ENCODE measurements at regions not wholly inside any gene's neighbourhood (a gene's known extent, or its start where the extent isn't known, plus 50 kb on each side); places are given as distances from the start of the nearest gene placed in this dataset.

- Histone ChIP-seq H3K4me1 (ENCODE audit: control insufficient read depth, insufficient read depth, low read length) (no peaks in the 10 kb centered on the region), H3K4me3 (ENCODE audit: low read depth, low read length) (no peak overlapping the region), H3K36me3 (ENCODE audit: control insufficient read depth in 2 of 2, insufficient read depth in 1 of 2, low read length in 2 of 2) (no peaks in the 10 kb centered on the region), H3K9me3 (ENCODE audit: control insufficient read depth, insufficient read depth, low read depth, low read length) (no peaks in the 10 kb centered on the region), H3K27ac (ENCODE audit: extremely low read depth, low read depth, low read length) (no peak overlapping the region)
- TF ChIP-seq PRDM2 (tag by site-specific recombination; IDR thresholded peaks at IDR 0.05; ENCODE audit: borderline replicate concordance) (no peak), REPIN1 (tag by site-specific recombination; IDR thresholded peaks at IDR 0.05; ENCODE audit: low read depth) (no peak), PRDM1 (tag by site-specific recombination; IDR thresholded peaks at IDR 0.05) (no peak), MZF1 (tag by site-specific recombination; IDR thresholded peaks at IDR 0.05; ENCODE audit: borderline replicate concordance) (no peak), ZFP69B (tag by site-specific recombination; IDR thresholded peaks at IDR 0.05) (no peak), ZNF513 (tag by site-specific recombination; IDR thresholded peaks at IDR 0.05) (no peak), GLI4 (tag by site-specific recombination; IDR thresholded peaks at IDR 0.05) (no peak), ZNF510 (tag by site-specific recombination; IDR thresholded peaks at IDR 0.05; ENCODE audit: insufficient replicate concordance) (no peak), ZNF114 (tag by site-specific recombination; IDR thresholded peaks at IDR 0.05) (no peak), ZNF223 (tag by site-specific recombination; IDR thresholded peaks at IDR 0.05) (no peak), GFI1B (tag by site-specific recombination; IDR thresholded peaks at IDR 0.05) (no peak), ZNF473 (tag by site-specific recombination; IDR thresholded peaks at IDR 0.05) (no peak), ZNF707 (tag by site-specific recombination; IDR thresholded peaks at IDR 0.05) (no peak), ZNF514 (tag by site-specific recombination; IDR thresholded peaks at IDR 0.05) (no peak), ZBTB48 (tag by site-specific recombination; IDR thresholded peaks at IDR 0.05) (no peak), ZNF558 (tag by site-specific recombination; IDR thresholded peaks at IDR 0.05) (no peak), BCL11A (tag by site-specific recombination; IDR thresholded peaks at IDR 0.05; ENCODE audit: low read depth) (no peak), KLF1 (tag by site-specific recombination; IDR thresholded peaks at IDR 0.05) (no peak), BCL6B (tag by site-specific recombination; IDR thresholded peaks at IDR 0.05) (no peak)
- ChIA-PET CTCF (interaction anchor here (0.7 to 0.8 kb wide), 3 partner anchors 16 to 100 kb away, joined by 3 to 4 read pairs (median 3); no protein-coding TSS in a partner anchor), POLR2A (no interaction called here)
These were observed 141.4 kb downstream of the OGFRL1 start for GRCh38 chr6:71430018-71430417.
